GM12801 (cell line): ENCODE measurements at regions not wholly inside any gene's neighbourhood (a gene's known extent, or its start where the extent isn't known, plus 50 kb on each side); places are given as distances from the start of the nearest gene placed in this dataset.

Experiments used
- TF ChIP-seq, protein P1 (sequence below): IDR thresholded peaks from one replicate; pipeline ENCODE4 v1.5.1; 2011; ENCODE audit warnings: control low read depth; ENCODE audit not compliant: insufficient read length; ENCODE audit errors: extremely low read depth

DNA sequence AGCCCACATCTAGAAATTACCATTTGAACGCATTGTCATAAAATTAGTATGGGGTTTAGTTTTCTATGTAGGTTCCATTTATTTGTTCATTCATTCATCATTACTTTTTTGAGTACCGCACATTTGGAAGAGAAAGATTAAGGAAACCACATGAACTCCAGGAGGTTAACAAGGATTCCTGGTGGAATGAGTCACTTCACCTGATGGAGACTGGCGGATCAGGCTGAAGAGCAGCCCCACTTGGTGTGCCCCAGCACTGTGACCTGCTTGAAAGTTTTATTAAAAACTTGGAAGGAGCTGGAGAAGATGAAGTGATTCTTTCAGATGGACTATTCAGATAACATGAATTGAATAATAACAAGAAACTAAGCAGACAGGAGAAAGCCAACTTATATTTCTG, 293.6 kb upstream of the CDH11 start:
- TF ChIP-seq, protein P1, sequence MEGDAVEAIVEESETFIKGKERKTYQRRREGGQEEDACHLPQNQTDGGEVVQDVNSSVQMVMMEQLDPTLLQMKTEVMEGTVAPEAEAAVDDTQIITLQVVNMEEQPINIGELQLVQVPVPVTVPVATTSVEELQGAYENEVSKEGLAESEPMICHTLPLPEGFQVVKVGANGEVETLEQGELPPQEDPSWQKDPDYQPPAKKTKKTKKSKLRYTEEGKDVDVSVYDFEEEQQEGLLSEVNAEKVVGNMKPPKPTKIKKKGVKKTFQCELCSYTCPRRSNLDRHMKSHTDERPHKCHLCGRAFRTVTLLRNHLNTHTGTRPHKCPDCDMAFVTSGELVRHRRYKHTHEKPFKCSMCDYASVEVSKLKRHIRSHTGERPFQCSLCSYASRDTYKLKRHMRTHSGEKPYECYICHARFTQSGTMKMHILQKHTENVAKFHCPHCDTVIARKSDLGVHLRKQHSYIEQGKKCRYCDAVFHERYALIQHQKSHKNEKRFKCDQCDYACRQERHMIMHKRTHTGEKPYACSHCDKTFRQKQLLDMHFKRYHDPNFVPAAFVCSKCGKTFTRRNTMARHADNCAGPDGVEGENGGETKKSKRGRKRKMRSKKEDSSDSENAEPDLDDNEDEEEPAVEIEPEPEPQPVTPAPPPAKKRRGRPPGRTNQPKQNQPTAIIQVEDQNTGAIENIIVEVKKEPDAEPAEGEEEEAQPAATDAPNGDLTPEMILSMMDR, result no peak

DNA sequence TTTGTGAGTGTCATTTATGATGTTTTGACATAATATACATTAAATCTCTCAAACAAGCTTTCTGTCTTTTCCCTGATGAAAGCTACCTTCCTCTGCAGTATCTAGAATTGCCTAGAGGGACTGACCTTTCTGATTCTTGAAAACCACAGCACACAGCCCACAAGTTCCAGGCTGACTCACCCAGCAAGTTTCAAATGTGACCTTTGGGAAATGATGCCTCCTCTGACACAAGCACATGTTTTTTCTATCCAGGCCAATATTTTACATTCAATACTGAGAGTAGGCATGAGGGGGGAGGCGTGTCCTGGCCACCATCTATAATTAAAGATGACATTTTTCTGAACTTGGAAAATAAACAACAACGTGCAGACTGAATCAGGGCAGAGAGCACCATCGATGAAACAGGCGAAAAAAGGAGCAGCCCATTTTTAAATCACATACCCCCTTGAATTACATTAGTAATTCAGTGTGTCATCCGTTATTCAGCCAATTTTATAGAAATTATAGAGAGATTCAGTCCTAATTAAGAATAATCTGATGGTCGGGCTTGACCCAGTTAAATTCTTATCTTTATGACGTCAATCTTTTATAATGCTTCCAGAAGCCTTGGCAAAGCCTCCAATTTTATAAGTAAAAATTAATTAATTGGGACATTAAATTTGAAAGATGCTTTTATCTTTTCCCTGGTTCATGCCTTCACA, 292.6 kb upstream of the CDH11 start:
- TF ChIP-seq, protein P1, result no peak

DNA sequence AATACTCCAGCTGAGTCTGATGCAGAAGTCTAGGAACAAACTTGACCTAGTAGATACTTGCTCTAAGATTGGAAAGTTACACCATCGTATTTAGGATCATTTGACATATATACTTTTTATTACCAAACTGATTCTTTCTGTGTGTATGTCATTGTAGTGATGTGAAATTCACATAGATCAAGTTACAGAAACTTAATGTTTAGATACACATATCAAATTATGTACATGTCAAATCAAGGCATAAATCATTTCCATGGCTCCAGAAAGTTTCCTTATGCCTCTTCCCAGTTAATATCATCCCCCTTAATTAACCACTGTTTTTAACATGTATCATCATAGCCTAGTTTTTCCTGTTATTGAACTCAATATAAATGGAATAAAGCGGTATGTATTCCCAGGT, 292.0 kb upstream of the CDH11 start:
- TF ChIP-seq, protein P1, result no peak

DNA sequence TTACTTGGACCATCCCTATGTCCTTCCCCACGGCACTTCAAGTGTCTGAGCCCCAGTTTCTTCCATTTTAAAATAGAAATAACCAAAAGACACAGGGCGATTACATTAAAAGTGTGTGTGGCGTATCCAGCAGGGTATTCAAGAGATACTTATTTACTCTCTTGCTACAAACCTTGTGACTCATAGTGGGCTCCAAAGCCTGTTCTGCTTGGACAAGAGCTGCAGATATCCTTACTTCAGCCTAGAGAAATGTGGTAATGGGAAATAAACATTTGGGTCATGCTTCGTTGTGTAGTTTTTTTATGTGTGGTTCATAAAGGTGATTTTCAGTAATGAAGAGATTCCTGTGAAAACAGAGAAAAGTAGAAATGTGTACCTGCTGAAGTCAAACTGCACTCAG, 288.9 kb upstream of the CDH11 start:
- TF ChIP-seq, protein P1, result no peak

DNA sequence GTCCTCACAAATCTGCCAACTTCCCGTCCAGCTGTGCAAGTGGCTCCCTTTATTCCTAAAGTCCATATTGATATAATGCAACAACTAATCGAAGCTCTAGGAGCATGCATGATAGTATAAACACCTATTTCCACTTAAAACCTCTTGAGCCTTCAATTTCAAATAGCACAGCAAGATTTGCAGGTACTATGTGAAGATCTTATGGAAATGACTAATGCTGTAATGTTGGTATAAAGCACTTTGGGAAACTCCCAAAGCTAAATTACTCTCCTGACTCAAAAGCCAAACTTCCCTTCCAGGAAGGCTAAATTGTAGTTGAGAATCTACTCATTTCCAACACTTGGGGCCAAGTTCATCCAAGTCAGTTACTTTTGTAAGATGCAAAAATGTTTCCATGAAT, 287.6 kb upstream of the CDH11 start:
- TF ChIP-seq, protein P1, result no peak

DNA sequence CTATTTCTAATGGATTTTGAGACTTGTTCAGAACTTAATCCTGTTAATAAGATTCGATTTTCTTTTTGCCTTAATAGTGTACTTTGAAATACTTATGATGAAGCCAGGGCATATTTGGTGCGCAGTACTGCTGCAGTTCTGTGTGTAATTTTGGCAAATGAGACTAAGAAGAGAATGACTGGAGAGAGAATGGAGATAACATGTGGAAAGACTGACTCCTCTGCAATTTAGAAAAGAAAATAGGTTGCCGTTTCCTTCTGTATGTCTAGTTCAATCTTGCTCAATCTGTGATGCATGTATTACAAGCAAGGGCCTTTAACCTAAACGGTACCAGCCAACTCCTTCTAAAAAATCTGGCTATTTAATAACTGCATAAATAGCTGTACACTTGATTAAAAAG, 285.1 kb upstream of the CDH11 start:
- TF ChIP-seq, protein P1, result no peak

DNA sequence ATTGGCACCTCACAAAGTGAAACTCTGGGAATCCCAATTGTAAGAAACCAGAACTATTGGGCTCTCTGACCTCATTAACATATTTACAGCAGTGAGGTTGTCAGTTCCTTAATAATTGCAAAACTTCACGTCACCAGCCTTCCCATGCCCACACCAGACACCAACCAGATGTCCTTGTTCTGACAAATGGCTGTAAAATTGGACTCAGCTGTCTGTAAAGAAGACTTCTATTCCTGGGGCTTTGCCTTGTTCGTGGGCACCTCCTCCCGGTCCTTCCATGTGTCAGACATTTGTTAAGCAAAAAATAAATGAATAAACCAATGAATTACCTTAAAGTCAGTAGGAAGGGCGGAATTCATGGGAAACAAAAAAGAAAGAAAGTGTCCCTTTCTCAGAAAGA, 284.3 kb upstream of the CDH11 start:
- TF ChIP-seq, protein P1, result no peak

DNA sequence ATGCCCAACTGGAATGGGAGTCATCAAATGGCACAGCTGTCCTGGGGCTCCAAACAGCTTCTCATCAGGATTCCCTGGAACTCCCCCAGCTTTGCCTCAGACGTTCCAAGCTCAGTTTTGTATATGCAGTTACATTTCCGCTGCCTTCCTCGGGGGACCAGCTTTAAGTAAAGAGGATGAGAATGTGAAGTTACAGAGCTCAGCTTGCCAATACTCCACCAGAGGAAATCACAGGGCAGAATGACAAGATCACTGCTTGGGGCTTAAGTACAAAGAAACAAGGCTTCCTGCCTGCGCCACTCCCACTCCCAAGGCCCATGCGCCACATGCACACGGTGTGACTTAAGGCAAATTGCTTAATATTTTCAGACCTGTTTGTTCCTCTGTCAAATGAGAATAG, 272.4 kb upstream of the CDH11 start:
- TF ChIP-seq, protein P1, result no peak
